ENCODE measurements at regions not wholly inside any gene's neighbourhood (a gene's known extent, or its start where the extent isn't known, plus 50 kb on each side); places are given as distances from the start of the nearest gene placed in this dataset.

DNA sequence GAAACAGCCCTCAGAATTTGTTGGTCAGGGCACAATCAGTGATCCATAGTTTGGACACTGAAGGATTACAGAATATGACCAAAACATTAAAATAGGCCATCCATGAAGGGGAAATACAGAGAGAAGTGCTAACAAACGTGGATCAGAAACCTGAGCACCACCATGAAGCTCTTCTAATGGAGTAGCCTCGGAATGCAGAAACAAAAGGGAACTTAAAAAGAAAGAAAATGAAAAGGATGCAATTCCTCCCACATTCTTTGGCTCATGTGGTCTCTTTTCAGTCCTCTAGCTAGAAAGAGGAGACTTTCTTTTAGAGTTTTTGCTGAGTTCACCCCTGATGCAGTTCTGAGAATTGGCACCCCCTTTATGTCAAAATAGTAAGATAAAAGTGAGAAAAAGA, 989.8 kb upstream of the B3GALT2 start:
- Histone ChIP-seq H3K4me2 (ENCODE audit: low read depth, low read length, poor library complexity, severe bottlenecking) (no peak overlapping the region), H3K9me3 (ENCODE audit: insufficient read depth, low read depth, low read length) (0 out of 2 replicates have a peak, but pooled peaks cover under 1% of the 10 kb centered on the region), H3K4me1 (ENCODE audit: insufficient read depth, low read length, poor library complexity, severe bottlenecking) (no peaks in the 10 kb centered on the region), H3K9ac (ENCODE audit: low read depth, low read length, poor library complexity, severe bottlenecking) (no peak overlapping the region), H3K27me3 (ENCODE audit: insufficient read depth, low read length, poor library complexity, severe bottlenecking) (no peaks in the 10 kb centered on the region), H3K4me3 (ENCODE audit: low read length, poor library complexity, severe bottlenecking) (no peak overlapping the region), H2AFZ (ENCODE audit: low read length) (no peak overlapping the region), H3K9me2 (replicated peaks; ENCODE audit: low read depth, low read length) (no peaks in the 10 kb centered on the region), H4K20me1 (ENCODE audit: insufficient read depth, low read length, poor library complexity, severe bottlenecking) (no peaks in the 10 kb centered on the region), H3K36me3 (ENCODE audit: insufficient read depth, low read length) (no peaks in the 10 kb centered on the region), H3F3A (ENCODE audit: low read depth) (no peaks in the 10 kb centered on the region), H3K79me2 (ENCODE audit: insufficient read depth, low read length) (no peaks in the 10 kb centered on the region)
- no peak for TF ChIP-seq EZH2phosphoT487 (IDR thresholded peaks at IDR 0.05; ENCODE audit: borderline replicate concordance)
- TF ChIP-seq, protein P1, sequence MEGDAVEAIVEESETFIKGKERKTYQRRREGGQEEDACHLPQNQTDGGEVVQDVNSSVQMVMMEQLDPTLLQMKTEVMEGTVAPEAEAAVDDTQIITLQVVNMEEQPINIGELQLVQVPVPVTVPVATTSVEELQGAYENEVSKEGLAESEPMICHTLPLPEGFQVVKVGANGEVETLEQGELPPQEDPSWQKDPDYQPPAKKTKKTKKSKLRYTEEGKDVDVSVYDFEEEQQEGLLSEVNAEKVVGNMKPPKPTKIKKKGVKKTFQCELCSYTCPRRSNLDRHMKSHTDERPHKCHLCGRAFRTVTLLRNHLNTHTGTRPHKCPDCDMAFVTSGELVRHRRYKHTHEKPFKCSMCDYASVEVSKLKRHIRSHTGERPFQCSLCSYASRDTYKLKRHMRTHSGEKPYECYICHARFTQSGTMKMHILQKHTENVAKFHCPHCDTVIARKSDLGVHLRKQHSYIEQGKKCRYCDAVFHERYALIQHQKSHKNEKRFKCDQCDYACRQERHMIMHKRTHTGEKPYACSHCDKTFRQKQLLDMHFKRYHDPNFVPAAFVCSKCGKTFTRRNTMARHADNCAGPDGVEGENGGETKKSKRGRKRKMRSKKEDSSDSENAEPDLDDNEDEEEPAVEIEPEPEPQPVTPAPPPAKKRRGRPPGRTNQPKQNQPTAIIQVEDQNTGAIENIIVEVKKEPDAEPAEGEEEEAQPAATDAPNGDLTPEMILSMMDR (conservative IDR thresholded peaks at IDR 0.05; ENCODE audit: low read length) = no peak

DNA sequence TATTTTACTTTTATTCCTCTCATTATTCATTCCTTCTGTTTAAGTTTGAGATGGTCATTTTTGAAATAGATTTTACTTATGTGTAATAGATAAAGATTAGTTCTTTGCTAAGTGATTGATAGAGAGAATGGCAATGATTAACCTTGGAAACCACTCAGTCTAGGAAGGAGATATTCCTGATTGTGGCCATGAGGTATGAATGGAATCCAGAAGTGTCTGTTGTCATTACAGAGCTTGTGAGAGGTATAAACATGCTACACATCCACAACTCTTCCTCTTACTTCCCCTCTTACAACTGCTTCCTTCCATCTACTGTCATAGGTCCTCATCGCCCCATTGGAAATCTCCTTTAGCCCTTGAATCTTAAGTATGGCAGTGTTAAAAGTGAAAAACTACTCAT, 988.8 kb upstream of the B3GALT2 start:
- no peak overlapping the region for H3K4me3 ChIP-seq (ENCODE audit: low read length, poor library complexity, severe bottlenecking)
- H3K9ac ChIP-seq (ENCODE audit: low read depth, low read length, poor library complexity, severe bottlenecking) = no peak overlapping the region
- H3K9me2 ChIP-seq (replicated peaks; ENCODE audit: low read depth, low read length) = no peaks in the 10 kb centered on the region
- no peaks in the 10 kb centered on the region for H3K27me3 ChIP-seq (ENCODE audit: insufficient read depth, low read length, poor library complexity, severe bottlenecking)
- H3K4me2 ChIP-seq (ENCODE audit: low read depth, low read length, poor library complexity, severe bottlenecking) = no peak overlapping the region
- H2AFZ ChIP-seq (ENCODE audit: low read length) = no peak overlapping the region
- H4K20me1 ChIP-seq (ENCODE audit: insufficient read depth, low read length, poor library complexity, severe bottlenecking) = no peaks in the 10 kb centered on the region
- TF ChIP-seq EZH2phosphoT487 (IDR thresholded peaks at IDR 0.05; ENCODE audit: borderline replicate concordance) = no peak
- TF ChIP-seq, protein P1 (conservative IDR thresholded peaks at IDR 0.05; ENCODE audit: low read length) = no peak
- H3F3A ChIP-seq (ENCODE audit: low read depth) = no peaks in the 10 kb centered on the region
- no peaks in the 10 kb centered on the region for H3K79me2 ChIP-seq (ENCODE audit: insufficient read depth, low read length)
- H3K4me1 ChIP-seq (ENCODE audit: insufficient read depth, low read length, poor library complexity, severe bottlenecking) = no peaks in the 10 kb centered on the region
- no peaks in the 10 kb centered on the region for H3K9me3 ChIP-seq (ENCODE audit: insufficient read depth, low read depth, low read length)
- H3K36me3 ChIP-seq (ENCODE audit: insufficient read depth, low read length) = no peaks in the 10 kb centered on the region

DNA sequence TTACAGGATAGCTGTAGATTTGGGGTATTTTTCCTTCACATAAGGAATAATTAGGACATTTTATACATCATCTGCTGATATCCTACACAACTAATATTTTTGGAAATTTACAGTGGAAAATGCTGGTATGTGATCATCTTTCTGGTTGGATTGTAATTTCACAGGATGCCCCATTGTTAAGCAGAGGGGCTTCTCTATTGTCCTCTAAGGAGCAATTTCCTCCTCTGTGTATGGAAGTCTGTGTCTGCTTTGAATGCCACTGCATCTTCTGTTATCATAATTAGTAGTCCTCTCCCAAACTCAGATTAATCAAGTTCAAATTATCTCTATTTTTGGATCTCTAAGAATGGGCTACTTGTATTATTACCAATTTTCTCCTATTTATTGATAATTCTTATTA, 988.1 kb upstream of the B3GALT2 start:
- no peaks in the 10 kb centered on the region for H3K79me2 ChIP-seq (ENCODE audit: insufficient read depth, low read length)
- no peaks in the 10 kb centered on the region for H3K27me3 ChIP-seq (ENCODE audit: insufficient read depth, low read length, poor library complexity, severe bottlenecking)
- no peaks in the 10 kb centered on the region for H3K9me2 ChIP-seq (replicated peaks; ENCODE audit: low read depth, low read length)
- H3K36me3 ChIP-seq (ENCODE audit: insufficient read depth, low read length) = no peaks in the 10 kb centered on the region
- H2AFZ ChIP-seq (ENCODE audit: low read length) = no peak overlapping the region
- no peaks in the 10 kb centered on the region for H3K9me3 ChIP-seq (ENCODE audit: insufficient read depth, low read depth, low read length)
- no peak overlapping the region for H3K4me2 ChIP-seq (ENCODE audit: low read depth, low read length, poor library complexity, severe bottlenecking)
- H3K4me1 ChIP-seq (ENCODE audit: insufficient read depth, low read length, poor library complexity, severe bottlenecking) = no peaks in the 10 kb centered on the region
- no peaks in the 10 kb centered on the region for H3F3A ChIP-seq (ENCODE audit: low read depth)
- no peaks in the 10 kb centered on the region for H4K20me1 ChIP-seq (ENCODE audit: insufficient read depth, low read length, poor library complexity, severe bottlenecking)
- H3K9ac ChIP-seq (ENCODE audit: low read depth, low read length, poor library complexity, severe bottlenecking) = no peak overlapping the region
- no peak overlapping the region for H3K4me3 ChIP-seq (ENCODE audit: low read length, poor library complexity, severe bottlenecking)
- TF ChIP-seq, protein P1 (conservative IDR thresholded peaks at IDR 0.05; ENCODE audit: low read length) = no peak
- TF ChIP-seq EZH2phosphoT487 (IDR thresholded peaks at IDR 0.05; ENCODE audit: borderline replicate concordance) = no peak

Measured in Loucy (cell line).